ENCODE measurements at regions not wholly inside any gene's neighbourhood (a gene's known extent, or its start where the extent isn't known, plus 50 kb on each side); places are given as distances from the start of the nearest gene placed in this dataset.

DNA sequence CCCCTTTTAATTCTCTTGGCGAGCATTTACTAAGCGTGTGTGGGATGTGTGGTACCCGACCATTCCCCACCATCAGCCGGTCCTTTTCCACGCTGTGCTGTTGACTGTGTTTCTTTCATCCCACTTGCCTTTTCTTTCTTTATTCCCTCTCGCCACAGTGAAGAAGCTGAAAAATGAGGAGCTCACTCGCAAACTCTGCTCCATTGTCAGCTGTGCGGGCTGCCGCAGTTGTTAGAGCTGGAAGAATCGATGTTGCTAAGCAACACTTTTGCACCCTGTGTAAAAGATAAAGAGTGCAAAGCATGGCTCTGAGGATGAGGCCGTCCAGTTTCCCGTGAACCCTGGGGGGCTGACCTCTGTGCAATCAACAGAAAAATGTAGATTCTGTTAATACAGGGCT is 203.1 kb upstream of the NEBL start:
- no peaks in the 10 kb centered on the region for H3K27me3 ChIP-seq (ENCODE audit: control insufficient read depth, insufficient read depth, low read length)
- H3K27ac ChIP-seq (ENCODE audit: low read depth in 2 of 2, low read length in 2 of 2): no peak overlapping the region
- H3K4me3 ChIP-seq (ENCODE audit: low read length in 3 of 3): no peak overlapping the region
- H3K36me3 ChIP-seq (ENCODE audit: control insufficient read depth in 2 of 3, insufficient read depth in 3 of 3, low read length in 3 of 3): no peaks in the 10 kb centered on the region
- no peak overlapping the region for H3K9ac ChIP-seq (ENCODE audit: low read length in 3 of 3)
- FAIRE-seq (no peak), DNase-seq (peak in 1 of 5 donors; percentile 20)
- intact Hi-C loops (cut with DNase I): no loop called here
- H3K9me3 ChIP-seq (ENCODE audit: control insufficient read depth in 2 of 3, insufficient read depth in 1 of 3, low read length in 3 of 3): no peaks in the 10 kb centered on the region
- H3K4me1 ChIP-seq (ENCODE audit: control insufficient read depth in 2 of 3, insufficient read depth in 2 of 3, low read depth in 1 of 3, low read length in 3 of 3): no peaks in the 10 kb centered on the region
- TF ChIP-seq, protein P1, sequence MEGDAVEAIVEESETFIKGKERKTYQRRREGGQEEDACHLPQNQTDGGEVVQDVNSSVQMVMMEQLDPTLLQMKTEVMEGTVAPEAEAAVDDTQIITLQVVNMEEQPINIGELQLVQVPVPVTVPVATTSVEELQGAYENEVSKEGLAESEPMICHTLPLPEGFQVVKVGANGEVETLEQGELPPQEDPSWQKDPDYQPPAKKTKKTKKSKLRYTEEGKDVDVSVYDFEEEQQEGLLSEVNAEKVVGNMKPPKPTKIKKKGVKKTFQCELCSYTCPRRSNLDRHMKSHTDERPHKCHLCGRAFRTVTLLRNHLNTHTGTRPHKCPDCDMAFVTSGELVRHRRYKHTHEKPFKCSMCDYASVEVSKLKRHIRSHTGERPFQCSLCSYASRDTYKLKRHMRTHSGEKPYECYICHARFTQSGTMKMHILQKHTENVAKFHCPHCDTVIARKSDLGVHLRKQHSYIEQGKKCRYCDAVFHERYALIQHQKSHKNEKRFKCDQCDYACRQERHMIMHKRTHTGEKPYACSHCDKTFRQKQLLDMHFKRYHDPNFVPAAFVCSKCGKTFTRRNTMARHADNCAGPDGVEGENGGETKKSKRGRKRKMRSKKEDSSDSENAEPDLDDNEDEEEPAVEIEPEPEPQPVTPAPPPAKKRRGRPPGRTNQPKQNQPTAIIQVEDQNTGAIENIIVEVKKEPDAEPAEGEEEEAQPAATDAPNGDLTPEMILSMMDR (IDR thresholded peaks at IDR 0.05; ENCODE audit: borderline replicate concordance, extremely low read depth, insufficient read depth): no peak

DNA sequence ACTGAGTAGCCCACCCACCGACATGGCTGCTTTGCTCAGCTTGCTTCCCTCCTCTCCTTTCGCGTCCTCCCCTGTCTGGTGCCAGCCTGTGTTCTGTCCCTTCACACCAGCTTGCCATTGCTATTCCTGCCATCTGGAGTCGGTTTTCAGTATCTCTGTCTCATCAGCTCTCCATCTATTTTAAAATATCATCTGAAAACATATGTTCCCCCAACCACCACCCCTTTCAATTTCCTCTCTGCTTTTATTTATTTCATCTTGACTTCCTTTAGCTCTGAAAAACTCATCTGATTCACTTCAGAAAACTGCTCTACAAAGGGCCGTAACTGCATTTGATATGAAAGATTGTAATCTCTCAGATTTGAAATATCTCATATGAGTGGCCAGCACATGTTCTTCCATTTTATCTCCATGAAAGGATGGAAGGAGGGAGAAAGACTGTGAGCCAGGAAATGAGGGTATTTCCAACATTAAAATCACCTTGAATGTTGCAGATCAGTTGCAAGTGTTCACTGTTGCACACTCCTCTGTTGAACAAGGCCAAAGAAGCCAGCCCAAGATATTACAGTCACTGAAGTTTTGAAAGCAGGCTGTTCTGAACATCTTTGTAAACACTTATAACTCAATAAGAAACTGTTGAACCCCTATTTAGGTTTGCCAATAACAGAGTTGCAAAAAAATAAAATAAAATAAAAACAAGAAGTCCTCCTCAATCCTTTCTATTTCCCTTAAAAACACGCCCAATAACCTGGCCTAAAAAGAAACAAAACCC is 202.4 kb upstream of the NEBL start:
- FAIRE-seq: no peak
- Histone ChIP-seq H3K9ac (ENCODE audit: low read length in 3 of 3) (no peak overlapping the region), H3K27me3 (ENCODE audit: control insufficient read depth, insufficient read depth, low read length) (no peaks in the 10 kb centered on the region), H3K9me3 (ENCODE audit: control insufficient read depth in 2 of 3, insufficient read depth in 1 of 3, low read length in 3 of 3) (no peaks in the 10 kb centered on the region), H3K4me3 (ENCODE audit: low read length in 3 of 3) (no peak overlapping the region), H3K4me1 (ENCODE audit: control insufficient read depth in 2 of 3, insufficient read depth in 2 of 3, low read depth in 1 of 3, low read length in 3 of 3) (no peaks in the 10 kb centered on the region), H3K36me3 (ENCODE audit: control insufficient read depth in 2 of 3, insufficient read depth in 3 of 3, low read length in 3 of 3) (no peaks in the 10 kb centered on the region), H3K27ac (ENCODE audit: low read depth in 2 of 2, low read length in 2 of 2) (no peak overlapping the region)
- intact Hi-C loops (cut with DNase I): no loop called here
- no peak for DNase-seq
- TF ChIP-seq, protein P1 (IDR thresholded peaks at IDR 0.05; ENCODE audit: borderline replicate concordance, extremely low read depth, insufficient read depth): no peak

- no peak overlapping the region for H3K27ac ChIP-seq (ENCODE audit: low read depth in 2 of 2, low read length in 2 of 2)
- H3K9ac ChIP-seq (ENCODE audit: low read length in 3 of 3): no peak overlapping the region
- H3K9me3 ChIP-seq (ENCODE audit: control insufficient read depth in 2 of 3, insufficient read depth in 1 of 3, low read length in 3 of 3): no peaks in the 10 kb centered on the region
- intact Hi-C loops (cut with DNase I): no loop called here
- TF ChIP-seq, protein P1 (IDR thresholded peaks at IDR 0.05; ENCODE audit: borderline replicate concordance, extremely low read depth, insufficient read depth): no peak
- FAIRE-seq (no peak), DNase-seq (no peak)
- no peaks in the 10 kb centered on the region for H3K4me1 ChIP-seq (ENCODE audit: control insufficient read depth in 2 of 3, insufficient read depth in 2 of 3, low read depth in 1 of 3, low read length in 3 of 3)
- no peaks in the 10 kb centered on the region for H3K27me3 ChIP-seq (ENCODE audit: control insufficient read depth, insufficient read depth, low read length)
- no peaks in the 10 kb centered on the region for H3K36me3 ChIP-seq (ENCODE audit: control insufficient read depth in 2 of 3, insufficient read depth in 3 of 3, low read length in 3 of 3)
- H3K4me3 ChIP-seq (ENCODE audit: low read length in 3 of 3): no peak overlapping the region
Observed at GRCh38 chr10:21097926-21098355, 200.8 kb upstream of the NEBL start.
